Adrenal gland (tissue), 9 donors: ENCODE measurements at regions not wholly inside any gene's neighbourhood (a gene's known extent, or its start where the extent isn't known, plus 50 kb on each side); places are given as distances from the start of the nearest gene placed in this dataset.
"Not testable (repeated sequence)": the region's sequence is repeated elsewhere in the genome, so short reads cannot be mapped to it uniquely, and the experiment has no call there.

Source experiments
- DNase-seq, 7 donors: peaks; one replicate each; pipeline ENCODE4 v3.0.0-alpha.2; 2019 to 2020
- H3K27ac ChIP-seq, 5 donors: fragments of 200-600 bp; sonication (generic) in 4 of 5; 1 replicate in 3 of 5; 2 replicates in 2 of 5; pipeline versions ENCODE4 v1.5.1 to v1.8.0; 2016 to 2020; ENCODE audit warnings: mild to moderate bottlenecking in 1 of 5
- H3K27me3 ChIP-seq: fragments of 200-600 bp; 2 replicates; pipeline ENCODE4 v1.8.0; 2021
- H3K36me3 ChIP-seq, 2 donors: fragments of 200-600 bp; replicated peaks in 1 of 2; 1 replicate in 1 of 2; 2 replicates in 1 of 2; pipeline versions ENCODE4 v1.5.1 to v1.8.0; 2018 to 2022
- H3K4me1 ChIP-seq, 2 donors: fragments of 200-600 bp; replicated peaks in 1 of 2; 1 replicate in 1 of 2; 2 replicates in 1 of 2; pipeline versions ENCODE4 v1.5.1 to v1.8.0; 2018 to 2021
- H3K4me3 ChIP-seq, 4 donors: fragments of 200-600 bp; sonication (generic) in 3 of 4; one replicate each; pipeline ENCODE4 v1.5.1; 2016 to 2018
- H3K9me3 ChIP-seq, 3 donors: fragments of 200-600 bp; sonication (generic) in 1 of 3; replicated peaks in 1 of 3; 1 replicate in 2 of 3; 2 replicates in 1 of 3; pipeline versions ENCODE4 v1.5.1 to v1.8.0; 2016 to 2021
- POLR2A ChIP-seq, 2 donors: fragments of 450-650 bp; IDR thresholded peaks; one replicate each; pipeline ENCODE4 v1.6.1; 2017; ENCODE audit warnings: antibody characterized with exemption in 2 of 2, mild to moderate bottlenecking in 2 of 2, moderate library complexity in 1 of 2
- WGBS, 4 donors: extraction: QIAGEN DNeasy Blood & Tissue Kit in 2 of 4; methylation state at CpG; one replicate each; pipeline versions ENCODE4 v1.1.5 to v1.1.7; 2013 to 2017; 5-methylcytosine and 5-hydroxymethylcytosine counted together
- intact Hi-C, 2 donors: fragments of 100-400 bp; cut with DNase I; formaldehyde crosslinking; loops; one replicate each; pipeline versions ENCODE4 v1.14.1 to v1.15.0; 2022 to 2023
- TF ChIP-seq, protein P1 (sequence below), 6 experiments: fragments of 450-650 bp in 4 of 6; fragments of 200-600 bp in 2 of 6; sonication (generic) in 1 of 6; IDR thresholded peaks; 1 replicate in 5 of 6; 2 replicates in 1 of 6; pipeline versions ENCODE4 v1.5.1 to v1.8.0; 2016 to 2021; ENCODE audit warnings: antibody characterized with exemption in 6 of 6, mild to moderate bottlenecking in 2 of 6, moderate library complexity in 1 of 6
- donor health status: healthy with polysubstance abuse.
- donor health status: Bipolar disorder and iron deficiency.
- donor health status: DM: yes; HTN: yes; CAD: no.
- donor health status: DM: no; HTN: no; CAD: no.
- donor health status: DM: no; HTN: no; CAD: no.

DNA sequence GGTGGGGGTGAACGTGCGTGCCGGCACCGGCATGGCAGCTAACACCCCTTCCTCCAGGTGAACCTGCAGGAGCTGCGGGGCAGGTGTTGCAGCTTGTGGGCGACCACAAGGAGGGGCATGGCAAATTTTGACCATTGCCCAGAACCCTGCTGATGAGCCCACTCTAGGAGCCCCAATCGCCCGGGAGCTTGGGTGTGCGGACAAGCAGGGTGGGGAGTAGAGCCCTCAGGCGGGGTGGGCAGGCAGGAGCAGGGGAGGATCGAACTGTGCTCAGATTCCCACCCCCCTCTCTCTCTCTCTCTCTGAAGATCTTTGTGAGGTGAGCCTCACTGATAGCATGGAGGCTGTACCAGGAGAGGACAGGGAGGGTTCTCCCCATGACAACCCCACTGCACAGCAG, 159.8 kb downstream of the GOLGA6L4 start:
- H3K4me1 ChIP-seq, intact Hi-C loops, H3K27ac ChIP-seq, H3K27me3 ChIP-seq, H3K9me3 ChIP-seq, DNase-seq, H3K36me3 ChIP-seq, H3K4me3 ChIP-seq: not testable (repeated sequence)
- 74 to 91% (median 90%) methylated on average over 3 to 10 of the region's 11 CpGs; no CpG with 5 or more reads in 1 of the 4 donors for WGBS, 4 donors

DNA sequence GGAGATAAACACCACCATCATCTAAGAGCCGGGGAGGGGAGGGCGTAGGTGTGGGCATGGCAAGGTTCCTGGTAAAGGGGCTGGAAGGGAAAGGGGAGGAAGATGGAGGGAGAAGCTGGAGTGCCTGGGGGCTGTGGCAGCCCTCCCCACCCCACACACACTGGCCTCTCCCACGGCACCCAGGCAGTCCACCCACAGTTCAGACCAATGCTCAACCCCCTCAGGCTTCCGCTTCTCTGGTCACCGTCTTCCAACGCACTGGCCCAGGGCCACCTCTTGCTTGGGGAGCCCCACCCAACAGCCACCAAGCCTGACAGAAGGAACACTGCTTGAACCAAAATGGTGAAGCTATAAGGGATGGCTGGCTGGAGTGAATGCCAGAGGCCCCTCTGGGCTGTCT, 160.3 kb downstream of the GOLGA6L4 start:
- H3K27ac ChIP-seq, H3K9me3 ChIP-seq, H3K36me3 ChIP-seq, H3K27me3 ChIP-seq, H3K4me1 ChIP-seq, H3K4me3 ChIP-seq, DNase-seq, intact Hi-C loops: not testable (repeated sequence)
- 71 to 92% (median 83%) methylated on average over 3 to 6 of the region's 6 CpGs for WGBS, 4 donors

DNA sequence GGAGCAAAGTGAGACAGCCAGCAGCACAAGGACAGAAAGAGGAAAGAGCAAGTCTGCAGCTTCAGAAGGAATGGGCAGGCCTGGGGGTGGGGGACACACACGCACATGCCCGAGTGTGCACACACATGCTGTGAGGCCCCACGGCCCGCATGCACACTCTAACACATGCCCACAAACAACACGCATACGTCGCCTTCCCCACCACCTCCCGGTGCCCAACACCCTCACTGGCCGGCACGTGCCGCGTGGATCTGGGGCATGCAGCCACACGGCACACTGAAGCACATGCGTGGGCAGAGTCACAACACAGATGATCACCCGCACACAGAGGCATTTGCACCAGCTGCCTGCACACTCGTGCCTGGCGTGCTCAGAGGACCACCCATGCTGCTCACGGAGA, 161.5 kb downstream of the GOLGA6L4 start:
- H3K4me1 ChIP-seq, DNase-seq, H3K9me3 ChIP-seq, intact Hi-C loops, H3K27me3 ChIP-seq, H3K4me3 ChIP-seq, H3K27ac ChIP-seq, H3K36me3 ChIP-seq: not testable (repeated sequence)
- WGBS, 4 donors, result 87 to 90% (median 89%) methylated on average over 7 to 15 of the region's 18 CpGs; no CpG with 5 or more reads in 1 of the 4 donors

DNA sequence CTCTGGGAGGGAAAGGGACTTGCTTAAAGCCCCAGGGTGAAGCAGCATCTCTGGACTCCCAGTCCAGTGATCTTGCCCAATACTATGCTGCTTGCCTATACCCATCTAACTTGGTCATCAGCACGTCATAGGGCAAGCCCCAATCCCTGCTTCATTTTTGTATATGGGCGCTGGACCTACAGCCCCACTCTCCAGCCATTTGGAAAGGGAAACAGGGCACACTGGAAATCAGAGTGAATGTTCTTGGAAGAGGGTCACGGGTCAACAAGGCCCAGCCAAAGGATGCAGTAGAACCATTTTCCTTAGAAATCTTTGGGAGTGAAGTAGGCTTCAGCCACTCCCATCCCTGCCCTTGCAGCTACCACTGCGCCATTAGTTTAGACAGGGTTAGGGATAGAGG, 162.5 kb downstream of the GOLGA6L4 start:
- intact Hi-C loops, H3K4me1 ChIP-seq: not testable (repeated sequence)
- WGBS, 4 donors, result 87 to 98% (median 94%) methylated on average over 4 of the region's 4 CpGs

DNA sequence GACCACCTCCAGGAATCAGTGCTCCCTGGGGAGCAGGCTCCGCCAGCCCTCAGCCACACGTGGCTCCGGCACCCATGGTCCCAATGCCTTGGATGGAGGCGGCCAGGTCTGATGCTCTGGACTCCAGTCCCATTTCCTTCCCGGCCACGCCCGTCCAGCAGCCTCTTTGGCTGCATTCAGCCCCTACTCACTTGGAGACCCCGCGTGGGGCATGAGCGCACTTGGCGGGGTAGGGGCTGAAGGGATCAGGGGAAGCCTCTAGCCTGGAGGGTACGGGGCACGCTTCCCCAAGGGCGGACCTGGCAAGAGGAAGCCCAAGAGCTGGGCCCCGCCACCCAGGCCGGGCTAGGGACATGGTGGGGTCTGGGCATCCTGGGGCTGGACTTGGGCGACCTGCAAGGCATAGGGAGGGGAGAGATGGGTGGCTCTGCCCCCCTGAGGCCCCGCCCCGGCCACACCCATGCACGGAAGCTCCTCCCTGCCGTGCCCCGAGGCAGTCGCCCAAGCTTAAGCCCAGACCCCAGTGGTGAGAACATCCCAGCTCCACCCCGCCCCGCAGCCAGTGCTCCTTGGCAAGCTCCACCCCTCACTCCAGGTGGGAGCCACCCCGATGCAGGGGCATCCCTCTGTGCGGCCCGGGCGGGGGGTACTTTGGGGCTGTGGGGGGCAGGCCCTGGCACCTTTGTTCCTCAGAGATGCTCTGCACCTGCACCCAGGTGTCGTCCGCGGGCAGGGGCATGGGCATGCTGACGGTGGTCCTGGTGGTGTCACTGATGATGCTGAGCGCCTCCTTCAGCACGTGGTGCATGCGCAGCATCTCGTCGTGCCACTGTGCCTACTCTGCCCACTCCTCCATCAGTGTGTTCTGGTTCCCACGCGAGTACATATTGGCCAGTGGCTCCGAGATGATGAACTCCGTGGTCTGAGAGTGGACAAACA, 163.5 kb downstream of the GOLGA6L4 start:
- H3K4me1 ChIP-seq, result no peaks in the 10 kb centered on the region
- no peak overlapping the region for H3K4me3 ChIP-seq
- DNase-seq, result peak in 2 of 7 donors; percentile 16 to 42
- intact Hi-C loops, result no loop called here
- TF ChIP-seq, protein P1, sequence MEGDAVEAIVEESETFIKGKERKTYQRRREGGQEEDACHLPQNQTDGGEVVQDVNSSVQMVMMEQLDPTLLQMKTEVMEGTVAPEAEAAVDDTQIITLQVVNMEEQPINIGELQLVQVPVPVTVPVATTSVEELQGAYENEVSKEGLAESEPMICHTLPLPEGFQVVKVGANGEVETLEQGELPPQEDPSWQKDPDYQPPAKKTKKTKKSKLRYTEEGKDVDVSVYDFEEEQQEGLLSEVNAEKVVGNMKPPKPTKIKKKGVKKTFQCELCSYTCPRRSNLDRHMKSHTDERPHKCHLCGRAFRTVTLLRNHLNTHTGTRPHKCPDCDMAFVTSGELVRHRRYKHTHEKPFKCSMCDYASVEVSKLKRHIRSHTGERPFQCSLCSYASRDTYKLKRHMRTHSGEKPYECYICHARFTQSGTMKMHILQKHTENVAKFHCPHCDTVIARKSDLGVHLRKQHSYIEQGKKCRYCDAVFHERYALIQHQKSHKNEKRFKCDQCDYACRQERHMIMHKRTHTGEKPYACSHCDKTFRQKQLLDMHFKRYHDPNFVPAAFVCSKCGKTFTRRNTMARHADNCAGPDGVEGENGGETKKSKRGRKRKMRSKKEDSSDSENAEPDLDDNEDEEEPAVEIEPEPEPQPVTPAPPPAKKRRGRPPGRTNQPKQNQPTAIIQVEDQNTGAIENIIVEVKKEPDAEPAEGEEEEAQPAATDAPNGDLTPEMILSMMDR (IDR thresholded peaks at IDR 0.05), result no peak
- no peak for TF ChIP-seq POLR2A (IDR thresholded peaks at IDR 0.05)
- no peaks in the 10 kb centered on the region for H3K9me3 ChIP-seq
- no peak overlapping the region for H3K27ac ChIP-seq
- WGBS, 4 donors, result 81 to 90% (median 89%) methylated on average over 12 to 42 of the region's 42 CpGs
- H3K27me3 ChIP-seq, result no peaks in the 10 kb centered on the region
- H3K36me3 ChIP-seq, result no peaks in the 10 kb centered on the region

More for the DNA sequence above, 162.5 kb downstream of the GOLGA6L4 start:
- not testable (repeated sequence) for H3K9me3 ChIP-seq, H3K27me3 ChIP-seq, H3K4me3 ChIP-seq, DNase-seq, H3K36me3 ChIP-seq, H3K27ac ChIP-seq

DNA sequence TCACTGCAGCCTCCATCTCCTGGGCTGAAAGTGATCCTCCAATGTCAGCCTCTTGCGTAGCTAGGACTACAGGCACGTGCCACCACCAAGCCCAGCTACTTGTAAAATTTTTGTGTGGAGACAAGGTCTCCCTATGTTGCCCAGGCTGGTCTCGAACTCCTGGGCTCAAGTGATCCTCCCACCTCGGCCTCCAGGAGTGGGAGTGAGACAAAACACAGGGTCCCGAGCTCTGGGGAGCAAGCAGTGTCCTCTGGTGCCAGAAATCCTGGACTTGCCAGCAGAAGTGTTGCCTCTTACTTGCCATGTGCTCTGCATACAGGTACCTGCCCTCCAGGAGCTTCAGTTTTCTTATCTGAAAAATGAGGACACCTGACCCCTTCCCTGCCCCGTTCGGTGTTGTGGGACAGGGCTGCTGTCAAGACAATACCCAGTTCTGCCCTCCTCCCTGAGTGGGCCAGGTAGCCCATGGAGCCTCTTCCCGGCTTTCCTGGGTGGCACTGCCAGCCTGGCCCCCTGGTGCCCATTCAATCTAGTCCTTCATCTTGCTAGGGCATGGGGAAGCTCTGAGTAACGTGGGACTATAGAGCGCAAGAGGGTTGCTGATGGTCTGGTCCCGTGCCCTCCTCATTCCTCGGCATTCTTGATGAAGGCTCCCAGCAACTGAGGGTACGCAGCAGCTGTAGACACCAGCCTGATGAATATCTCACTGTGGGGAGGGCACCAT, 164.6 kb downstream of the GOLGA6L4 start:
- H3K27me3 ChIP-seq, result no peaks in the 10 kb centered on the region

More for the DNA sequence above, 164.6 kb downstream of the GOLGA6L4 start:
- Histone ChIP-seq H3K4me3 (no peak overlapping the region), H3K9me3 (no peaks in the 10 kb centered on the region), H3K4me1 (no peaks in the 10 kb centered on the region), H3K27ac (no peak overlapping the region), H3K36me3 (no peaks in the 10 kb centered on the region)
- 70 to 91% (median 82%) methylated on average over 10 to 13 of the region's 13 CpGs for WGBS, 4 donors
- peak in 1 of 7 donors; percentile 10 for DNase-seq
- TF ChIP-seq, protein P1 (IDR thresholded peaks at IDR 0.05), result no peak
- no peak for TF ChIP-seq POLR2A (IDR thresholded peaks at IDR 0.05)
- intact Hi-C loops, result no loop called here
